ENCODE measurements at regions not wholly inside any gene's neighbourhood (a gene's known extent, or its start where the extent isn't known, plus 50 kb on each side); places are given as distances from the start of the nearest gene placed in this dataset.

- H3K27ac ChIP-seq (ENCODE audit: extremely low read depth, low read depth, low read length): no peak overlapping the region
Measured at GRCh38 chr10:7473474-7473873, 62.6 kb upstream of the SFMBT2 start.

DNA sequence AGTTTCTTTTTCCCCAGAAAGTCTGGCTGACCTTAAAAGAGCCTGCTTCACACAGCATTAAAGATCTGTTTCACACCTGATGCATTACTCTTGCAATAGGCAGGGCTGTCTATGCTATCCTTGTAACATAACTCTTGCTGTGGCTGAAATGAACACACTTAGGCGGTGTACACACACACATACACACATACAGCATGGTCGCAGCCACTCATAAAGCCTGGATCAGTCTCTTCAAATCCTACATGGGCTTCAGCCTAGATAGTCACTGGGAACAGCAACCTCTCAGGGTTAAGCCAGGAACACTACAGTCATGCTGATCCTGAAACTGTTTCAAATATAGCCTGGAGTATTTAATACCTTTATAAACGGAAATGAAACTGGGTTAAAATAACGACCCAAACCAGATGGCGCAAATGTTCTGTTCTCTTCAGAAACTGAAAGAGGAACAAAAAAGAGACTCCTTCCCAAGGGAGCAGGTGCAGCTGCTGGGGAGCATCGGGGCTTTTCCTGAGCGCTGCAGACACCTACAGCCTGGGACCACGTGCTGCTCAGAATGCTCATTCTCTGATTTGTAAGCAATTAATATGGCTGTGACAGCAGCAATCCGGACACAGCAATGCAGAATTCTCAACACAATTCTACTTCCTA lies 61.0 kb upstream of the SFMBT2 start:
- Histone ChIP-seq H3K9me3 (ENCODE audit: control insufficient read depth, insufficient read depth, low read depth, low read length) (no peaks in the 10 kb centered on the region), H3K4me1 (ENCODE audit: control insufficient read depth, insufficient read depth, low read length) (peaks cover 6% of the 10 kb centered on the region; the same call in 1 of the 2 replicates), H3K4me3 (ENCODE audit: low read depth, low read length) (no peak overlapping the region), H3K27ac (ENCODE audit: extremely low read depth, low read depth, low read length) (no peak overlapping the region), H3K36me3 (ENCODE audit: control insufficient read depth in 2 of 2, insufficient read depth in 1 of 2, low read length in 2 of 2) (no peaks in the 10 kb centered on the region)
- POLR2A ChIA-PET: no interaction called here
- CTCF ChIA-PET: no interaction called here
- TF ChIP-seq SP2 (tag by site-specific recombination; IDR thresholded peaks at IDR 0.05) (no peak), PRDM4 (tag by site-specific recombination; IDR thresholded peaks at IDR 0.05) (peak; percentile 53; the same call in 1 of the 2 replicates)

More at GRCh38 chr10:7473474-7473873, 62.6 kb upstream of the SFMBT2 start:
- H3K4me1 ChIP-seq (ENCODE audit: control insufficient read depth, insufficient read depth, low read length): peaks cover 6% of the 10 kb centered on the region; the same call in 1 of the 2 replicates
- ChIA-PET POLR2A (no interaction called here), CTCF (no interaction called here)
- no peak overlapping the region for H3K4me3 ChIP-seq (ENCODE audit: low read depth, low read length)
- H3K36me3 ChIP-seq (ENCODE audit: control insufficient read depth in 2 of 2, insufficient read depth in 1 of 2, low read length in 2 of 2): no peaks in the 10 kb centered on the region
- H3K9me3 ChIP-seq (ENCODE audit: control insufficient read depth, insufficient read depth, low read depth, low read length): no peaks in the 10 kb centered on the region
- TF ChIP-seq, protein P1, sequence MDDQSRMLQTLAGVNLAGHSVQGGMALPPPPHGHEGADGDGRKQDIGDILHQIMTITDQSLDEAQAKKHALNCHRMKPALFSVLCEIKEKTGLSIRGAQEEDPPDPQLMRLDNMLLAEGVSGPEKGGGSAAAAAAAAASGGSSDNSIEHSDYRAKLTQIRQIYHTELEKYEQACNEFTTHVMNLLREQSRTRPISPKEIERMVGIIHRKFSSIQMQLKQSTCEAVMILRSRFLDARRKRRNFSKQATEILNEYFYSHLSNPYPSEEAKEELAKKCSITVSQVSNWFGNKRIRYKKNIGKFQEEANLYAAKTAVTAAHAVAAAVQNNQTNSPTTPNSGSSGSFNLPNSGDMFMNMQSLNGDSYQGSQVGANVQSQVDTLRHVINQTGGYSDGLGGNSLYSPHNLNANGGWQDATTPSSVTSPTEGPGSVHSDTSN (CRISPR knock-in tag; IDR thresholded peaks at IDR 0.05): no peak
- TF ChIP-seq ZNF146 (tag by site-specific recombination; IDR thresholded peaks at IDR 0.05) (peak; percentile 85), ZNF580 (tag by site-specific recombination; IDR thresholded peaks at IDR 0.05) (0 out of 2 replicates have a peak, but pooled peaks have one; percentile 35), ZNF837 (tag by site-specific recombination; IDR thresholded peaks at IDR 0.05) (no peak)

GRCh38 chr10:7470371-7470770 lies 59.5 kb upstream of the SFMBT2 start:
- Histone ChIP-seq H3K27ac (ENCODE audit: extremely low read depth, low read depth, low read length) (no peak overlapping the region), H3K4me1 (ENCODE audit: control insufficient read depth, insufficient read depth, low read length) (peaks cover 5% of the 10 kb centered on the region; the same call in 1 of the 2 replicates), H3K36me3 (ENCODE audit: control insufficient read depth in 2 of 2, insufficient read depth in 1 of 2, low read length in 2 of 2) (no peaks in the 10 kb centered on the region), H3K4me3 (ENCODE audit: low read depth, low read length) (no peak overlapping the region), H3K9me3 (ENCODE audit: control insufficient read depth, insufficient read depth, low read depth, low read length) (no peaks in the 10 kb centered on the region)
- TF ChIP-seq ZNF146 (tag by site-specific recombination; IDR thresholded peaks at IDR 0.05) (no peak), ZNF18 (tag by site-specific recombination; IDR thresholded peaks at IDR 0.05) (no peak), ZNF23 (tag by site-specific recombination; IDR thresholded peaks at IDR 0.05; ENCODE audit: borderline replicate concordance) (no peak), ZNF211 (tag by site-specific recombination; IDR thresholded peaks at IDR 0.05; ENCODE audit: low read depth) (no peak), ZFP41 (tag by site-specific recombination; IDR thresholded peaks at IDR 0.05; ENCODE audit: borderline replicate concordance) (no peak), ZNF214 (tag by site-specific recombination; IDR thresholded peaks at IDR 0.05; ENCODE audit: borderline replicate concordance) (no peak), ZFHX2 (tag by site-specific recombination; conservative IDR thresholded peaks at IDR 0.05) (no peak), MZF1 (tag by site-specific recombination; IDR thresholded peaks at IDR 0.05; ENCODE audit: borderline replicate concordance) (no peak), ZNF350 (tag by site-specific recombination; IDR thresholded peaks at IDR 0.05) (no peak), ZNF138 (tag by site-specific recombination; IDR thresholded peaks at IDR 0.05; ENCODE audit: borderline replicate concordance) (no peak)
- TF ChIP-seq, protein P2, sequence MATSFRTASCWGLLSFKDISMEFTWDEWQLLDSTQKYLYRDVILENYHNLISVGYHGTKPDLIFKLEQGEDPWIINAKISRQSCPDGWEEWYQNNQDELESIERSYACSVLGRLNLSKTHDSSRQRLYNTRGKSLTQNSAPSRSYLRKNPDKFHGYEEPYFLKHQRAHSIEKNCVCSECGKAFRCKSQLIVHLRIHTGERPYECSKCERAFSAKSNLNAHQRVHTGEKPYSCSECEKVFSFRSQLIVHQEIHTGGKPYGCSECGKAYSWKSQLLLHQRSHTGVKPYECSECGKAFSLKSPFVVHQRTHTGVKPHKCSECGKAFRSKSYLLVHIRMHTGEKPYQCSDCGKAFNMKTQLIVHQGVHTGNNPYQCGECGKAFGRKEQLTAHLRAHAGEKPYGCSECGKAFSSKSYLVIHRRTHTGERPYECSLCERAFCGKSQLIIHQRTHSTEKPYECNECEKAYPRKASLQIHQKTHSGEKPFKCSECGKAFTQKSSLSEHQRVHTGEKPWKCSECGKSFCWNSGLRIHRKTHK (tag by site-specific recombination; IDR thresholded peaks at IDR 0.05): no peak
- CTCF ChIA-PET: no interaction called here
- POLR2A ChIA-PET: no interaction called here

All from HEK293 (cell line).